ENCODE measurements at regions not wholly inside any gene's neighbourhood (a gene's known extent, or its start where the extent isn't known, plus 50 kb on each side); places are given as distances from the start of the nearest gene placed in this dataset.

GRCh38 chr9:107989544-107989943, 500.0 kb upstream of the KLF4 start:
- no peak for DNase-seq (ENCODE audit: low spot score)

GRCh38 chr9:107989099-107989498, 499.5 kb upstream of the KLF4 start:
- DNase-seq (ENCODE audit: low spot score) = no peak

GRCh38 chr9:107984956-107985355, 495.4 kb upstream of the KLF4 start:
- DNase-seq (ENCODE audit: low spot score) = no peak

- DNase-seq (ENCODE audit: low spot score) = no peak
Measured at GRCh38 chr9:107983762-107984161, 494.2 kb upstream of the KLF4 start.

- DNase-seq (ENCODE audit: low spot score) = peak; percentile 58
Measured at GRCh38 chr9:107983181-107983603, 493.6 kb upstream of the KLF4 start.

GRCh38 chr9:107982745-107983144, 493.2 kb upstream of the KLF4 start:
- DNase-seq (ENCODE audit: low spot score) = no peak

GRCh38 chr9:107982001-107982400, 492.4 kb upstream of the KLF4 start:
- DNase-seq (ENCODE audit: low spot score) = no peak

GRCh38 chr9:107980984-107981383, 491.4 kb upstream of the KLF4 start:
- DNase-seq (ENCODE audit: low spot score) = no peak

GRCh38 chr9:107976767-107977166, 487.2 kb upstream of the KLF4 start:
- DNase-seq (ENCODE audit: low spot score) = peak; percentile 8

- DNase-seq (ENCODE audit: low spot score) = no peak
Measured at GRCh38 chr9:107975426-107976010, 485.9 kb upstream of the KLF4 start.

GRCh38 chr9:107973451-107973850, 483.9 kb upstream of the KLF4 start:
- no peak for DNase-seq (ENCODE audit: low spot score)

GRCh38 chr9:107972346-107972745, 482.8 kb upstream of the KLF4 start:
- DNase-seq (ENCODE audit: low spot score) = no peak

- DNase-seq (ENCODE audit: low spot score) = no peak
Measured at GRCh38 chr9:107971241-107971640, 481.7 kb upstream of the KLF4 start.

GRCh38 chr9:107970726-107971125, 481.2 kb upstream of the KLF4 start:
- no peak for DNase-seq (ENCODE audit: low spot score)

GRCh38 chr9:107969727-107970126, 480.2 kb upstream of the KLF4 start:
- DNase-seq (ENCODE audit: low spot score) = no peak

- DNase-seq (ENCODE audit: low spot score) = no peak
Measured at GRCh38 chr9:107969141-107969540, 479.6 kb upstream of the KLF4 start.

GRCh38 chr9:107963246-107963645, 473.7 kb upstream of the KLF4 start:
- DNase-seq (ENCODE audit: low spot score) = no peak

- no peak for DNase-seq (ENCODE audit: low spot score)
Measured at GRCh38 chr9:107960916-107961315, 471.3 kb upstream of the KLF4 start.

GRCh38 chr9:107954312-107954711, 464.7 kb upstream of the KLF4 start:
- no peak for DNase-seq (ENCODE audit: low spot score)

- DNase-seq (ENCODE audit: low spot score) = no peak
Measured at GRCh38 chr9:107953556-107954125, 464.1 kb upstream of the KLF4 start.

GRCh38 chr9:107952773-107953172, 463.2 kb upstream of the KLF4 start:
- no peak for DNase-seq (ENCODE audit: low spot score)

- no peak for DNase-seq (ENCODE audit: low spot score)
Measured at GRCh38 chr9:107951511-107951910, 461.9 kb upstream of the KLF4 start.

GRCh38 chr9:107949061-107949460, 459.5 kb upstream of the KLF4 start:
- no peak for DNase-seq (ENCODE audit: low spot score)

- DNase-seq (ENCODE audit: low spot score) = no peak
Measured at GRCh38 chr9:107948601-107949000, 459.0 kb upstream of the KLF4 start.
